ENCODE measurements at regions not wholly inside any gene's neighbourhood (a gene's known extent, or its start where the extent isn't known, plus 50 kb on each side); places are given as distances from the start of the nearest gene placed in this dataset.

DNA sequence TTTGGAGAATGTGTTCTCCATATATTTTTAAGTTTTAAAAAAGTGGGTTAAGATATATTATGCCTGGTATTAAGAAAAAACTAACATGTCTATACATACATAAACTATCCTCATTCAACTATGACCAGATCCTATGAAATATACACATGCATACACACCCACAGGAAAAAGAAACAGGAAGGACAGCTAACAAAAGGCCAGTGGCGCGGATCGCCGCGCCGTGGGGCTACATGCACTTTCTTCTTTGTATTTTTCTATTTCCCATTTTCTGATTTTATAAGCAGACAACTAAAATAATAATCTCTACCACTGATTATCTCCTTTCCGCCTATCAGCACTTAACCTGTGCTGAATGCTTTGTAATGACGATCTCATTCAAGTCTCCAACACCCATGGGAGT lies 160.1 kb downstream of the OR4M2 start (continued):
- TF ChIP-seq CTCF (IDR thresholded peaks at IDR 0.05 in 2 of 3, conservative IDR thresholded peaks at IDR 0.05 in 1 of 3; ENCODE audit: borderline replicate concordance in 1 of 3, insufficient read depth in 1 of 3, low read depth in 2 of 3, low read length in 2 of 3) (no peak), RAD21 (IDR thresholded peaks at IDR 0.05; ENCODE audit: low read depth) (no peak), EZH2phosphoT487 (IDR thresholded peaks at IDR 0.05; ENCODE audit: borderline replicate concordance) (no peak), EZH2 (IDR thresholded peaks at IDR 0.05) (no peak), POLR2A (IDR thresholded peaks at IDR 0.05; ENCODE audit: borderline replicate concordance, extremely low read depth, insufficient read depth, insufficient read length) (no peak)

DNA sequence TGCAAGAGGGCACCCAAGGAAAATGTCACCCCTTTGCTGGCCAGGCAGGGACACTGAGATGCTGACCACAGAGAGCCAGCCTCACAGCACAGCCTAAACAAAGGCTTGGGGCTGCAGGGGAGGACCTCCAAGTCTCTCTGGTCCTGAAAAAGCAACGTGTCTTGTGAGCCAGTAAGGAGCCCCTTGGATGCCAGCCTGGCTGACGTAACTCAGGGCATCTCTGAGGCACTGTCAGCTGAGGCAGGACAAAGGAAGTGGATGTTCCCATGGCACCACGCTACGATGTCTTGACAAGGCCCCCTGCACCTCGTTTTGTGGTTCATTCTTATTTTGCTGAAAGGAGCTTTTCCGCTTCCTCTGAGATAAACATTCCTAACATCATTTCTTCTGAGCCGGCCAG lies 160.7 kb downstream of the OR4M2 start:
- no peaks in the 10 kb centered on the region for H4K20me1 ChIP-seq (ENCODE audit: insufficient read depth)
- ChIA-PET RAD21 (ENCODE audit: low non-redundant PET in 1 of 2, low total read pairs in 2 of 2, uncharacterized antibody in 2 of 2, unreplicated experiment in 2 of 2) (no interaction called here), CTCF (no interaction called here), POLR2A (no interaction called here)
- ATAC-seq (no peak), DNase-seq (ENCODE audit: low read depth, low spot score) (no peak)
- no peaks in the 10 kb centered on the region for H3K79me2 ChIP-seq (ENCODE audit: insufficient read depth, low read length)
- no peaks in the 10 kb centered on the region for H3K36me3 ChIP-seq (ENCODE audit: control insufficient read depth in 1 of 2, insufficient read depth in 2 of 2, low read length in 2 of 2)
- TF ChIP-seq ZNF274 (IDR thresholded peaks at IDR 0.05; ENCODE audit: low read depth, low read length) (no peak), CBX3 (IDR thresholded peaks at IDR 0.05; ENCODE audit: low read depth) (no peak), SRF (IDR thresholded peaks at IDR 0.05; ENCODE audit: low read depth) (no peak), SP1 (IDR thresholded peaks at IDR 0.05; ENCODE audit: low read depth) (no peak), TCF7L2 (IDR thresholded peaks at IDR 0.05; ENCODE audit: borderline replicate concordance, extremely low read depth, insufficient read depth, insufficient read length) (no peak), YY1 (IDR thresholded peaks at IDR 0.05; ENCODE audit: extremely low read depth, insufficient replicate concordance, low read depth, low read length) (no peak), EZH2phosphoT487 (IDR thresholded peaks at IDR 0.05; ENCODE audit: borderline replicate concordance) (no peak), EGR1 (IDR thresholded peaks at IDR 0.05; ENCODE audit: low read depth) (no peak), ATF3 (IDR thresholded peaks at IDR 0.05) (no peak), FOSL1 (IDR thresholded peaks at IDR 0.05; ENCODE audit: low read depth) (no peak), SIN3A (IDR thresholded peaks at IDR 0.05; ENCODE audit: low read depth) (no peak), EZH2 (IDR thresholded peaks at IDR 0.05) (no peak), MAX (IDR thresholded peaks at IDR 0.05) (no peak), JUND (IDR thresholded peaks at IDR 0.05) (no peak)
- TF ChIP-seq, protein P1, sequence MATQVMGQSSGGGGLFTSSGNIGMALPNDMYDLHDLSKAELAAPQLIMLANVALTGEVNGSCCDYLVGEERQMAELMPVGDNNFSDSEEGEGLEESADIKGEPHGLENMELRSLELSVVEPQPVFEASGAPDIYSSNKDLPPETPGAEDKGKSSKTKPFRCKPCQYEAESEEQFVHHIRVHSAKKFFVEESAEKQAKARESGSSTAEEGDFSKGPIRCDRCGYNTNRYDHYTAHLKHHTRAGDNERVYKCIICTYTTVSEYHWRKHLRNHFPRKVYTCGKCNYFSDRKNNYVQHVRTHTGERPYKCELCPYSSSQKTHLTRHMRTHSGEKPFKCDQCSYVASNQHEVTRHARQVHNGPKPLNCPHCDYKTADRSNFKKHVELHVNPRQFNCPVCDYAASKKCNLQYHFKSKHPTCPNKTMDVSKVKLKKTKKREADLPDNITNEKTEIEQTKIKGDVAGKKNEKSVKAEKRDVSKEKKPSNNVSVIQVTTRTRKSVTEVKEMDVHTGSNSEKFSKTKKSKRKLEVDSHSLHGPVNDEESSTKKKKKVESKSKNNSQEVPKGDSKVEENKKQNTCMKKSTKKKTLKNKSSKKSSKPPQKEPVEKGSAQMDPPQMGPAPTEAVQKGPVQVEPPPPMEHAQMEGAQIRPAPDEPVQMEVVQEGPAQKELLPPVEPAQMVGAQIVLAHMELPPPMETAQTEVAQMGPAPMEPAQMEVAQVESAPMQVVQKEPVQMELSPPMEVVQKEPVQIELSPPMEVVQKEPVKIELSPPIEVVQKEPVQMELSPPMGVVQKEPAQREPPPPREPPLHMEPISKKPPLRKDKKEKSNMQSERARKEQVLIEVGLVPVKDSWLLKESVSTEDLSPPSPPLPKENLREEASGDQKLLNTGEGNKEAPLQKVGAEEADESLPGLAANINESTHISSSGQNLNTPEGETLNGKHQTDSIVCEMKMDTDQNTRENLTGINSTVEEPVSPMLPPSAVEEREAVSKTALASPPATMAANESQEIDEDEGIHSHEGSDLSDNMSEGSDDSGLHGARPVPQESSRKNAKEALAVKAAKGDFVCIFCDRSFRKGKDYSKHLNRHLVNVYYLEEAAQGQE (IDR thresholded peaks at IDR 0.05; ENCODE audit: low read depth): no peak
- H3K27me3 ChIP-seq (ENCODE audit: insufficient read depth, low read length): no peaks in the 10 kb centered on the region
- no peak overlapping the region for H3K27ac ChIP-seq (ENCODE audit: low read depth, low read length)
- peaks cover 44 to 47% of the 10 kb centered on the region in 2 experiments; a peak in 2 of 4 replicates for H3K9me3 ChIP-seq (ENCODE audit: control insufficient read depth in 1 of 2, insufficient read depth in 1 of 2, low read depth in 1 of 2, low read length in 2 of 2)
- no peak overlapping the region for H3K9ac ChIP-seq (ENCODE audit: low read length)
- H2AFZ ChIP-seq (ENCODE audit: low read depth, low read length, poor library complexity, severe bottlenecking): no peak overlapping the region
- H3K4me3 ChIP-seq (replicated peaks in 1 of 2; ENCODE audit: low read depth in 1 of 2, low read length in 2 of 2): no peak overlapping the region
- H3K9me2 ChIP-seq (ENCODE audit: insufficient read depth): no peaks in the 10 kb centered on the region
- H3K4me1 ChIP-seq (ENCODE audit: control insufficient read depth in 1 of 2, insufficient read depth in 2 of 2, low read length in 2 of 2): no peaks in the 10 kb centered on the region
- intact Hi-C loops (cut with micrococcal nuclease): no loop called here
- no TSS peak for BruUV-seq (replicated peaks)
- H3K4me2 ChIP-seq (ENCODE audit: low read length): no peak overlapping the region
